Heart right ventricle (tissue), 16 donors: ENCODE measurements at regions not wholly inside any gene's neighbourhood (a gene's known extent, or its start where the extent isn't known, plus 50 kb on each side); places are given as distances from the start of the nearest gene placed in this dataset.

Source experiments
- ATAC-seq, 8 donors: fragments of 200-7000 bp; cut with Tn5 transposase; one replicate each; pipeline ENCODE4 v1.9.1; 2020; ENCODE audit warnings: mild to moderate bottlenecking in 8 of 8, moderate library complexity in 8 of 8, moderate number of reproducible peaks in 1 of 8
- DNase-seq, 2 donors: peaks; one replicate each; pipeline ENCODE4 v3.0.0-alpha.2; 2020
- H3K27ac ChIP-seq, 10 donors: fragments of 200-600 bp; sonication (generic) in 2 of 10; one replicate each; pipeline versions ENCODE4 v1.5.0 to v1.8.0; 2020 to 2022; ENCODE audit warnings: mild to moderate bottlenecking in 3 of 10
- H3K27me3 ChIP-seq, 7 donors: fragments of 200-600 bp; one replicate each; pipeline ENCODE4 v1.8.0; 2021 to 2022; ENCODE audit warnings: mild to moderate bottlenecking in 2 of 7
- H3K36me3 ChIP-seq, 9 donors: fragments of 200-600 bp; sonication (generic) in 1 of 9; one replicate each; pipeline versions ENCODE4 v1.5.0 to v1.8.0; 2020 to 2022; ENCODE audit warnings: mild to moderate bottlenecking in 2 of 9
- H3K4me1 ChIP-seq, 9 donors: fragments of 200-600 bp; sonication (generic) in 1 of 9; one replicate each; pipeline versions ENCODE4 v1.5.0 to v1.8.0; 2020 to 2022; ENCODE audit warnings: mild to moderate bottlenecking in 4 of 9
- H3K4me3 ChIP-seq, 10 donors: fragments of 200-600 bp; sonication (generic) in 2 of 10; one replicate each; pipeline versions ENCODE4 v1.5.0 to v1.8.0; 2020 to 2022; ENCODE audit warnings: mild to moderate bottlenecking in 7 of 10, moderate library complexity in 2 of 10
- H3K9me3 ChIP-seq, 11 donors: fragments of 200-600 bp in 10 of 11; sonication (generic) in 2 of 11; one replicate each; pipeline versions ENCODE4 v1.5.0 to v1.8.0; 2013 to 2022; ENCODE audit warnings: mild to moderate bottlenecking in 2 of 11, control low read depth in 1 of 11, moderate library complexity in 1 of 11
- WGBS, 2 donors: extraction: QIAGEN DNeasy Blood & Tissue Kit; methylation state at CpG; one replicate each; pipeline ENCODE4 v1.1.7; 2013; ENCODE audit warnings: inconsistent platforms in 1 of 2; 5-methylcytosine and 5-hydroxymethylcytosine counted together
- intact Hi-C, 10 donors: fragments of 100-400 bp; cut with DNase I; formaldehyde crosslinking; loops; one replicate each; pipeline versions ENCODE4 v1.11.1 to v1.14.2; 2022
- TF ChIP-seq, protein P1 (sequence below), 9 donors: fragments of 200-600 bp; sonication (generic) in 2 of 9; IDR thresholded peaks; one replicate each; pipeline versions ENCODE4 v1.5.0 to v1.8.0; 2021 to 2022; ENCODE audit warnings: antibody characterized with exemption in 9 of 9, mild to moderate bottlenecking in 5 of 9, moderate library complexity in 1 of 9
- donor health status: Arrhythmogenic right ventricular cardiomyopathy.
- donor health status: ischemic (EF 13 %, LVEDD 7.1; RV severe dilation, severe dysfunction).
- donor health status: healthy with polysubstance abuse.
- donor health status: DM: no; HTN: yes; CAD: no.
- donor health status: DM: no; HTN: no; CAD: no.
- donor health status: ischemic (EF 25% LVEDD 6.9; RV normal size, moderate dysfunction).
- donor health status: ischemic (EF 25% LVEDD 5.7; RV mildly dilated, moderate dysfunction).
- donor health status: healthy.
- donor health status: DM: yes; HTN: yes; CAD: no.
- donor health status: Ischemic cardiomyopathy.
- donor health status: ischemic (EF 35%, LVEDD 5.7; RV mildly dilated, moderate dysfunction).
- donor health status: nonischemic (EF 11% LVEDD 7.7; RV severe dilation, severe dysfunction).
- donor health status: DM: yes; HTN: yes; CAD: no.
- donor health status: PGD.
- donor health status: ischemic (EF 29% LVEDD 5.4; RV normal size, mild dysfunction).
- donor health status: nonischemic (EF 23%, LVEDD 6.1; RV moderate dilation, normal function).

DNA sequence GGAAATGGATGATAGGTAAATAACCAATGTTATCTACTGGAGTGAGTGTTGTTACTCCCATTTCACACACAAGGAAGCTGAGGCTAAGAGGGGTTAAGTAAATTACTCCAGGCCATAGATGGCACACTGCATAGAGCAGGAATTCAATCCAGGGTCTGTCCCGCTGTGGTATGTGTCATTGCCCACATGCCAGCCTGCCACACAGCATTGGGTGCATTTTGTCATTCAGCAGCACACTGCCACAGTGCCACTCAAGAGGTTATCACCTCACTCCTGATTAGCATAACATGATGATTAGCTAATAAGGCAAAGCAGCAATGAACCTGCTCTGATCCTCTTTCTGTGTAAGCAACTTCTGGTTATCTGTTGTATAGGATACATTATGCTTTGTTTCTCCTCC, 157.4 kb upstream of the CTNNB1 start:
- ATAC-seq (peak in 7 of 8 donors; percentile 51 to 92 (median 80)), DNase-seq (peak in 1 of 2 donors; percentile 23)
- H3K4me3 ChIP-seq: no peak overlapping the region
- intact Hi-C loops: no loop called here
- WGBS, 2 donors: 45 to 68% methylated on average over 1 of the region's 1 CpG
- H3K9me3 ChIP-seq: peaks cover 0 to 3% (median 0%) of the 10 kb centered on the region in 11 donors
- H3K36me3 ChIP-seq: no peaks in the 10 kb centered on the region
- TF ChIP-seq, protein P1, sequence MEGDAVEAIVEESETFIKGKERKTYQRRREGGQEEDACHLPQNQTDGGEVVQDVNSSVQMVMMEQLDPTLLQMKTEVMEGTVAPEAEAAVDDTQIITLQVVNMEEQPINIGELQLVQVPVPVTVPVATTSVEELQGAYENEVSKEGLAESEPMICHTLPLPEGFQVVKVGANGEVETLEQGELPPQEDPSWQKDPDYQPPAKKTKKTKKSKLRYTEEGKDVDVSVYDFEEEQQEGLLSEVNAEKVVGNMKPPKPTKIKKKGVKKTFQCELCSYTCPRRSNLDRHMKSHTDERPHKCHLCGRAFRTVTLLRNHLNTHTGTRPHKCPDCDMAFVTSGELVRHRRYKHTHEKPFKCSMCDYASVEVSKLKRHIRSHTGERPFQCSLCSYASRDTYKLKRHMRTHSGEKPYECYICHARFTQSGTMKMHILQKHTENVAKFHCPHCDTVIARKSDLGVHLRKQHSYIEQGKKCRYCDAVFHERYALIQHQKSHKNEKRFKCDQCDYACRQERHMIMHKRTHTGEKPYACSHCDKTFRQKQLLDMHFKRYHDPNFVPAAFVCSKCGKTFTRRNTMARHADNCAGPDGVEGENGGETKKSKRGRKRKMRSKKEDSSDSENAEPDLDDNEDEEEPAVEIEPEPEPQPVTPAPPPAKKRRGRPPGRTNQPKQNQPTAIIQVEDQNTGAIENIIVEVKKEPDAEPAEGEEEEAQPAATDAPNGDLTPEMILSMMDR (IDR thresholded peaks at IDR 0.05): no peak
- no peaks in the 10 kb centered on the region for H3K27me3 ChIP-seq
- no peak overlapping the region for H3K27ac ChIP-seq
- peaks cover 0 to 11% (median 0%) of the 10 kb centered on the region in 9 donors for H3K4me1 ChIP-seq

GRCh38 chr3:41044523-41044922, 154.8 kb upstream of the CTNNB1 start:
- DNase-seq (no peak), ATAC-seq (no peak)
- WGBS, 2 donors: 84 to 89% methylated on average over 5 of the region's 5 CpGs
- TF ChIP-seq, protein P1 (IDR thresholded peaks at IDR 0.05): no peak
- Histone ChIP-seq H3K36me3 (no peaks in the 10 kb centered on the region), H3K27me3 (no peaks in the 10 kb centered on the region), H3K9me3 (peaks cover 0 to 17% (median 3%) of the 10 kb centered on the region in 11 donors), H3K27ac (no peak overlapping the region), H3K4me1 (peaks cover 0 to 11% (median 0%) of the 10 kb centered on the region in 9 donors), H3K4me3 (no peak overlapping the region)
- intact Hi-C loops: no loop called here

GRCh38 chr3:41045491-41045890, 153.8 kb upstream of the CTNNB1 start:
- Histone ChIP-seq H3K9me3 (peaks cover 0 to 17% (median 3%) of the 10 kb centered on the region in 11 donors), H3K4me1 (peaks cover 0 to 11% (median 0%) of the 10 kb centered on the region in 9 donors), H3K27me3 (no peaks in the 10 kb centered on the region), H3K4me3 (no peak overlapping the region), H3K36me3 (no peaks in the 10 kb centered on the region), H3K27ac (no peak overlapping the region)
- TF ChIP-seq, protein P1 (IDR thresholded peaks at IDR 0.05): no peak
- 87 to 92% methylated on average over 4 of the region's 4 CpGs for WGBS, 2 donors
- DNase-seq (no peak), ATAC-seq (no peak)
- intact Hi-C loops: no loop called here

GRCh38 chr3:41050144-41050543, 149.2 kb upstream of the CTNNB1 start:
- peaks cover 0 to 17% (median 3%) of the 10 kb centered on the region in 11 donors for H3K9me3 ChIP-seq
- intact Hi-C loops: no loop called here
- ATAC-seq (no peak), DNase-seq (no peak)
- no peak overlapping the region for H3K4me3 ChIP-seq
- H3K27me3 ChIP-seq: no peaks in the 10 kb centered on the region
- H3K27ac ChIP-seq: no peak overlapping the region
- WGBS, 2 donors: 80 to 96% methylated on average over 4 of the region's 4 CpGs
- no peaks in the 10 kb centered on the region for H3K36me3 ChIP-seq
- TF ChIP-seq, protein P1 (IDR thresholded peaks at IDR 0.05): no peak
- H3K4me1 ChIP-seq: no peaks in the 10 kb centered on the region
